Fibroblast of lung (primary cell): ENCODE measurements at regions not wholly inside any gene's neighbourhood (a gene's known extent, or its start where the extent isn't known, plus 50 kb on each side); places are given as distances from the start of the nearest gene placed in this dataset.

Experiments
- DNase-seq, 2 donors: peaks; one replicate each; pipeline versions ENCODE4 v3.0.0 to v3.0.0-alpha.2; 2010; ENCODE audit warnings: low read depth in 2 of 2
- H2AFZ ChIP-seq: 2 replicates; pipeline ENCODE4 v1.5.1; 2012; ENCODE audit warnings: low read length, control low read depth, inconsistent platforms
- H3K27ac ChIP-seq: 2 replicates; pipeline ENCODE4 v1.5.1; 2011; ENCODE audit warnings: low read length, control low read depth; ENCODE audit not compliant: insufficient read depth
- H3K27me3 ChIP-seq: 2 replicates; pipeline ENCODE4 v1.5.1; 2011; ENCODE audit warnings: mild to moderate bottlenecking, low read length; ENCODE audit not compliant: control insufficient read depth, insufficient read depth
- H3K36me3 ChIP-seq: 2 replicates; pipeline ENCODE4 v1.5.1; 2011; ENCODE audit warnings: low read length; ENCODE audit not compliant: control insufficient read depth, insufficient read depth
- H3K4me1 ChIP-seq: 2 replicates; pipeline ENCODE4 v1.5.1; 2011; ENCODE audit warnings: low read length; ENCODE audit not compliant: control insufficient read depth, insufficient read depth; ENCODE audit errors: extremely low read depth
- H3K4me2 ChIP-seq: 2 replicates; pipeline ENCODE4 v1.5.1; 2011; ENCODE audit warnings: low read length, control low read depth; ENCODE audit not compliant: insufficient read depth; ENCODE audit errors: extremely low read depth
- H3K4me3 ChIP-seq, 4 experiments: fragments of 200-600 bp in 1 of 4; sonication (generic) in 1 of 4; replicated peaks in 1 of 4; 2 replicates each; pipeline ENCODE4 v1.5.1; 2011 to 2016; ENCODE audit warnings: low read length in 4 of 4, low read depth in 3 of 4, mild to moderate bottlenecking in 3 of 4, control low read depth in 2 of 4, inconsistent platforms in 1 of 4, mixed read lengths in 1 of 4; ENCODE audit not compliant: insufficient read depth in 1 of 4; ENCODE audit errors: control extremely low read depth in 1 of 4
- H3K79me2 ChIP-seq: 2 replicates; pipeline ENCODE4 v1.5.1; 2012; ENCODE audit warnings: mild to moderate bottlenecking, low read length, inconsistent platforms; ENCODE audit not compliant: control insufficient read depth, insufficient read depth
- H3K9ac ChIP-seq: 2 replicates; pipeline ENCODE4 v1.5.1; 2011; ENCODE audit warnings: mild to moderate bottlenecking, low read length, control low read depth; ENCODE audit not compliant: insufficient read depth
- H3K9me3 ChIP-seq: 2 replicates; pipeline ENCODE4 v1.5.1; 2012; ENCODE audit warnings: low read depth, low read length; ENCODE audit not compliant: control insufficient read depth, insufficient read depth
- H4K20me1 ChIP-seq: 2 replicates; pipeline ENCODE4 v1.5.1; 2011; ENCODE audit warnings: low read length; ENCODE audit not compliant: control insufficient read depth, insufficient read depth; ENCODE audit errors: extremely low read depth
- EZH2 ChIP-seq: IDR thresholded peaks from 2 replicates; pipeline ENCODE4 v1.5.1; 2012; ENCODE audit warnings: low read length, control low read depth, mild to moderate bottlenecking; ENCODE audit errors: missing control alignments
- TF ChIP-seq, protein P1 (sequence below), 2 donors: IDR thresholded peaks in 1 of 2; conservative IDR thresholded peaks in 1 of 2; 1 replicate in 1 of 2; 2 replicates in 1 of 2; pipeline ENCODE4 v1.5.1; 2011 to 2012; ENCODE audit warnings: low read length in 2 of 2, control low read depth in 1 of 2, inconsistent platforms in 1 of 2, low read depth in 1 of 2, mild to moderate bottlenecking in 1 of 2

DNA sequence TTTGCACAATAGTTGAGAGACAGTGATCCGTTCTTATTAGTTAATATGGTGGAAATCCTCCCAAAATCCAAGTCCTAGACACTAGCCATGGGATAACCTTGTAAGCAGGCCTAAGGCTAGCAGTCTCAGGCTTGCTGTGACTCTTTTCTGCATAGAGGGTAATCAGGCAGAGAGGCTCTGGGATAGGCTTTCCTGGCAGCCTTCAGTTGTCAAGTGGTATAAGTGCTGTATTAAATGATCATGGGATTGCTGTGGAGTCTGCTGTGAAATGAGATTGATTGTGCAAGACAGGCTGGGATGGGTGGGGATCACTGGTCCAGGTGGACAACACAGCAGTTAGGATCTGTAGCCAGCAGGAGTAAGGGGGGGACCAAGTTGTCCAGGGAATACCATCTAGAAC, 416.4 kb downstream of the TLE4 start:
- H3K9me3 ChIP-seq = no peaks in the 10 kb centered on the region
- no peaks in the 10 kb centered on the region for H3K27me3 ChIP-seq
- H3K4me2 ChIP-seq = no peak overlapping the region
- no peak overlapping the region for H3K9ac ChIP-seq
- TF ChIP-seq, protein P1, sequence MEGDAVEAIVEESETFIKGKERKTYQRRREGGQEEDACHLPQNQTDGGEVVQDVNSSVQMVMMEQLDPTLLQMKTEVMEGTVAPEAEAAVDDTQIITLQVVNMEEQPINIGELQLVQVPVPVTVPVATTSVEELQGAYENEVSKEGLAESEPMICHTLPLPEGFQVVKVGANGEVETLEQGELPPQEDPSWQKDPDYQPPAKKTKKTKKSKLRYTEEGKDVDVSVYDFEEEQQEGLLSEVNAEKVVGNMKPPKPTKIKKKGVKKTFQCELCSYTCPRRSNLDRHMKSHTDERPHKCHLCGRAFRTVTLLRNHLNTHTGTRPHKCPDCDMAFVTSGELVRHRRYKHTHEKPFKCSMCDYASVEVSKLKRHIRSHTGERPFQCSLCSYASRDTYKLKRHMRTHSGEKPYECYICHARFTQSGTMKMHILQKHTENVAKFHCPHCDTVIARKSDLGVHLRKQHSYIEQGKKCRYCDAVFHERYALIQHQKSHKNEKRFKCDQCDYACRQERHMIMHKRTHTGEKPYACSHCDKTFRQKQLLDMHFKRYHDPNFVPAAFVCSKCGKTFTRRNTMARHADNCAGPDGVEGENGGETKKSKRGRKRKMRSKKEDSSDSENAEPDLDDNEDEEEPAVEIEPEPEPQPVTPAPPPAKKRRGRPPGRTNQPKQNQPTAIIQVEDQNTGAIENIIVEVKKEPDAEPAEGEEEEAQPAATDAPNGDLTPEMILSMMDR (conservative IDR thresholded peaks at IDR 0.05 in 1 of 2, IDR thresholded peaks at IDR 0.05 in 1 of 2; ENCODE audit: low read depth in 1 of 2, low read length in 2 of 2) = no peak
- TF ChIP-seq EZH2 = no peak
- no peak overlapping the region for H2AFZ ChIP-seq
- no peak overlapping the region for H3K4me3 ChIP-seq
- no peaks in the 10 kb centered on the region for H3K36me3 ChIP-seq
- no peak overlapping the region for H3K27ac ChIP-seq
- no peaks in the 10 kb centered on the region for H4K20me1 ChIP-seq
- DNase-seq = no peak
- H3K4me1 ChIP-seq = no peaks in the 10 kb centered on the region
- H3K79me2 ChIP-seq = no peaks in the 10 kb centered on the region

- Histone ChIP-seq H3K9me3 (no peaks in the 10 kb centered on the region), H3K4me2 (no peak overlapping the region), H3K9ac (no peak overlapping the region), H4K20me1 (no peaks in the 10 kb centered on the region), H2AFZ (no peak overlapping the region), H3K79me2 (no peaks in the 10 kb centered on the region), H3K4me1 (no peaks in the 10 kb centered on the region), H3K27ac (no peak overlapping the region), H3K36me3 (no peaks in the 10 kb centered on the region), H3K27me3 (no peaks in the 10 kb centered on the region), H3K4me3 (no peak overlapping the region)
- no peak for DNase-seq
- no peak for TF ChIP-seq EZH2
- TF ChIP-seq, protein P1 (conservative IDR thresholded peaks at IDR 0.05 in 1 of 2, IDR thresholded peaks at IDR 0.05 in 1 of 2; ENCODE audit: low read depth in 1 of 2, low read length in 2 of 2) = no peak
Measured at GRCh38 chr9:79986437-79986836, 414.7 kb downstream of the TLE4 start.

GRCh38 chr9:79985772-79986171, 414.0 kb downstream of the TLE4 start:
- Histone ChIP-seq H4K20me1 (no peaks in the 10 kb centered on the region), H3K4me2 (no peak overlapping the region), H3K9ac (no peak overlapping the region), H3K27ac (no peak overlapping the region), H3K27me3 (no peaks in the 10 kb centered on the region), H3K4me3 (no peak overlapping the region), H3K79me2 (no peaks in the 10 kb centered on the region), H3K4me1 (no peaks in the 10 kb centered on the region), H3K36me3 (no peaks in the 10 kb centered on the region), H3K9me3 (no peaks in the 10 kb centered on the region), H2AFZ (no peak overlapping the region)
- no peak for TF ChIP-seq EZH2
- DNase-seq = no peak
